ENCODE measurements at regions not wholly inside any gene's neighbourhood (a gene's known extent, or its start where the extent isn't known, plus 50 kb on each side); places are given as distances from the start of the nearest gene placed in this dataset.

- DNase-seq: no peak
- no peaks in the 10 kb centered on the region for H3K4me1 ChIP-seq
- no peak overlapping the region for H3K27ac ChIP-seq
- intact Hi-C loops (cut with DNase I; ENCODE audit: low total_unique reads): loop anchor here (10.0 kb wide), 1 partner anchor 581 kb away; no protein-coding TSS in a partner anchor
- TF ChIP-seq, protein P1, sequence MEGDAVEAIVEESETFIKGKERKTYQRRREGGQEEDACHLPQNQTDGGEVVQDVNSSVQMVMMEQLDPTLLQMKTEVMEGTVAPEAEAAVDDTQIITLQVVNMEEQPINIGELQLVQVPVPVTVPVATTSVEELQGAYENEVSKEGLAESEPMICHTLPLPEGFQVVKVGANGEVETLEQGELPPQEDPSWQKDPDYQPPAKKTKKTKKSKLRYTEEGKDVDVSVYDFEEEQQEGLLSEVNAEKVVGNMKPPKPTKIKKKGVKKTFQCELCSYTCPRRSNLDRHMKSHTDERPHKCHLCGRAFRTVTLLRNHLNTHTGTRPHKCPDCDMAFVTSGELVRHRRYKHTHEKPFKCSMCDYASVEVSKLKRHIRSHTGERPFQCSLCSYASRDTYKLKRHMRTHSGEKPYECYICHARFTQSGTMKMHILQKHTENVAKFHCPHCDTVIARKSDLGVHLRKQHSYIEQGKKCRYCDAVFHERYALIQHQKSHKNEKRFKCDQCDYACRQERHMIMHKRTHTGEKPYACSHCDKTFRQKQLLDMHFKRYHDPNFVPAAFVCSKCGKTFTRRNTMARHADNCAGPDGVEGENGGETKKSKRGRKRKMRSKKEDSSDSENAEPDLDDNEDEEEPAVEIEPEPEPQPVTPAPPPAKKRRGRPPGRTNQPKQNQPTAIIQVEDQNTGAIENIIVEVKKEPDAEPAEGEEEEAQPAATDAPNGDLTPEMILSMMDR (IDR thresholded peaks at IDR 0.05 in 4 of 5, conservative IDR thresholded peaks at IDR 0.05 in 1 of 5): no peak
- no peak for TF ChIP-seq POLR2A (IDR thresholded peaks at IDR 0.05)
- in situ Hi-C loops (cut with MboI; ENCODE audit: low sequenced_read_pairs in 4 of 4): loop anchor here in 1 of 4 donors (25.0 kb wide), 1 partner anchor 973 kb away; no protein-coding TSS in a partner anchor
- H3K36me3 ChIP-seq: no peaks in the 10 kb centered on the region
- H3K4me3 ChIP-seq: no peak overlapping the region
- H3K9me3 ChIP-seq: no peaks in the 10 kb centered on the region
- no peaks in the 10 kb centered on the region for H3K27me3 ChIP-seq
- no peak for ATAC-seq
These were observed 50.3 kb upstream of the GLI2 start for GRCh38 chr2:120685066-120685973.
